ENCODE measurements at regions not wholly inside any gene's neighbourhood (a gene's known extent, or its start where the extent isn't known, plus 50 kb on each side); places are given as distances from the start of the nearest gene placed in this dataset.

GRCh38 chr2:120850551-120850950, 114.9 kb downstream of the GLI2 start:
- DNase-seq (no peak), ATAC-seq (no peak)
- Histone ChIP-seq H3K4me1 (ENCODE audit: low read depth) (no peaks in the 10 kb centered on the region), H3K4me3 (no peak overlapping the region), H3K36me3 (ENCODE audit: low read depth) (no peaks in the 10 kb centered on the region), H3K9me3 (peaks cover 4% of the 10 kb centered on the region)
- TF ChIP-seq CTCF (IDR thresholded peaks at IDR 0.05) = no peak
- intact Hi-C loops (cut with DNase I, micrococcal nuclease) = no loop called here

GRCh38 chr2:120851116-120851773, 115.6 kb downstream of the GLI2 start:
- DNase-seq (no peak), ATAC-seq (no peak)
- no peak for TF ChIP-seq CTCF (IDR thresholded peaks at IDR 0.05)
- H3K4me3 ChIP-seq = no peak overlapping the region
- H3K4me1 ChIP-seq (ENCODE audit: low read depth) = no peaks in the 10 kb centered on the region
- H3K36me3 ChIP-seq (ENCODE audit: low read depth) = no peaks in the 10 kb centered on the region
- intact Hi-C loops (cut with DNase I, micrococcal nuclease) = no loop called here
- H3K9me3 ChIP-seq = peaks cover 4% of the 10 kb centered on the region

- no peaks in the 10 kb centered on the region for H3K4me1 ChIP-seq (ENCODE audit: low read depth)
- H3K4me3 ChIP-seq = no peak overlapping the region
- H3K36me3 ChIP-seq (ENCODE audit: low read depth) = no peaks in the 10 kb centered on the region
- intact Hi-C loops (cut with DNase I, micrococcal nuclease) = no loop called here
- TF ChIP-seq CTCF (IDR thresholded peaks at IDR 0.05) = no peak
- no peak for DNase-seq
- H3K9me3 ChIP-seq = peaks cover 4% of the 10 kb centered on the region
- ATAC-seq = no peak
These were observed 116.6 kb downstream of the GLI2 start for GRCh38 chr2:120852200-120852815.

- no peak for ATAC-seq
- TF ChIP-seq CTCF (IDR thresholded peaks at IDR 0.05) = no peak
- intact Hi-C loops (cut with DNase I, micrococcal nuclease) = no loop called here
- Histone ChIP-seq H3K4me1 (ENCODE audit: low read depth) (no peaks in the 10 kb centered on the region), H3K36me3 (ENCODE audit: low read depth) (no peaks in the 10 kb centered on the region), H3K4me3 (no peak overlapping the region), H3K9me3 (peaks cover 4% of the 10 kb centered on the region)
- DNase-seq = no peak
These were observed 117.8 kb downstream of the GLI2 start for GRCh38 chr2:120853306-120854013.

- no peak for TF ChIP-seq CTCF (IDR thresholded peaks at IDR 0.05)
- Histone ChIP-seq H3K4me1 (ENCODE audit: low read depth) (no peaks in the 10 kb centered on the region), H3K4me3 (no peak overlapping the region), H3K36me3 (ENCODE audit: low read depth) (no peaks in the 10 kb centered on the region), H3K9me3 (peaks cover 4% of the 10 kb centered on the region)
- intact Hi-C loops (cut with DNase I, micrococcal nuclease) = no loop called here
- ATAC-seq = no peak
- DNase-seq = no peak
These were observed 118.4 kb downstream of the GLI2 start for GRCh38 chr2:120854014-120854620.
